ENCODE measurements at regions not wholly inside any gene's neighbourhood (a gene's known extent, or its start where the extent isn't known, plus 50 kb on each side); places are given as distances from the start of the nearest gene placed in this dataset.

DNA sequence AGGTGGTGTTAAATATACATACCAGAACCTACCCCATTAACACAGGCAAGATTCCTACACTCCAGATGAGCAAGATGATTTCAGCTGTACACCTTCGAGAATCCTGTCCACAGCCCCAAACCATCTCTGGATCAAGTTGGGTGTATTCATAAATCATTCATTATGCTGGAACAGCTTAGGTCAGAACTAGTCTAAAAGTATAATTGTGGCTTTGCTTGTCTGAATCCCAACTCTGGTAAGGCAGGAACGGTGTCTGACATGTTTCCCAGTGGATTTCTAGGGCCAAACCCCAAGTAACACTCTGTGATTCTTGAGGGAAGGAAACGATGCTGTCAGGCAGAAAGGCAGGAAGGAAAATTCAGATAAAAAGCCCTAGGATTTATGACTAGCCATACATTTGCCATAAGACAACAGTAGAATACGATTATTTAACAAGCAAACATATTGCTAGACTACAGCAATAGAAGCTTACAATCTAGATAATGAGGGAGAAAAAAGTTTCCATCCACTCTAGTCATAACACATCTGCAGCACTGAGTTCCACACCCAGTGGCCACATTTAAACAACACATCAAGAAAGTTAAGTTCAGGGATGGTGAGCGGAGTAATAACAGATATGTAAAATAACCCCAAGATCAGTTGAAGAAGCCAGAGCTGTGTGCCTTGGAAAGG, 444.8 kb downstream of the RND3 start:
- DNase-seq = no peak

DNA sequence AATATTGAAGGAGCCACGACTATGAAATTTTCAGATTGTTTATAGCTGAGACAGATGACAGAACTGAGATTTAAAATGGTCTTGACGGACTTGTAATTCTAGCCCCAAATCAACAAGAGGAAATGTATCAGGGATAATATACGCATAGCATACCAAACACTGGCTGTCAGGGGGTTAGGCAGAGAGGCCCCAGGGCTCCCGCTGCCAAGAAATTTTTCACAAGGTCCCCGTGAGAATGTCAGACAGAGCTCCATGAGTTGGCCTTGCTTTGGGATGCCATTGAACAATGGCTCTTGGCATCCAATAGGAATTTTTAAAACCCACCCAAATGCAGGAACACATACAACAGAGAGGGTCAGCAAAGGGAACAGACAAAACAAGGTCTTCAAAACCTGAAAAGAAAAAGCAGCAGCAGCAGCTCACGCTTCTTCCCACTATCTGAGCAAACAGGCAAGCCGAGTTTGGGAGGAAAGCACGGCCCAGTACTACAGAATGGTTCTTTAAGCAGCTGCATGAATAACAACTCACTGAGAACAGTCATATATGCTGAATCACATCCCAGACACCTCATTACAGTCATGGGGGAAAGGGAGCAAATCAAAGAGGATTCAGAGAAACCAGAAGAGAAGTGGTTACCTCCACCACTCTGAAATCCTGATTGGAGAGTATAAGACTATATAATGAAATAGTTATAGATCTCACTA, 445.6 kb downstream of the RND3 start:
- DNase-seq = no peak

DNA sequence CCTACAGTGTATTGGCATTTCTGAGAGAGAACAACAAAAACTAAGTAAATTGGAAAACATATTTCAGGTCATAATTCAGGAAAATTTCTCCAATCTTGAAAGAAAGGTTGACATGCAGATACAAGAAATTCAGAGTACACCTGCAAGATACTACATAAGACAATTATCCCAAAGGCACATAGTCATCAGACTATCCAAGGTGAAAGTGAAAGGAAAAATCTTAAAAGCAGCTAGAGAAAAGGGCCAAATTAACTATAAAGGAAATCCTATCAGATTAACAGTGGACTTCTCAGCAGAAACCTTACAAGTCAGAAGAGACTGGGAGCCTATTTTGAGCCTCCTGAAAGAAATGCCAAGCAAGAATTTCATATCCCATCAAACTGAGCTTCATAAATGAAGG, 449.0 kb upstream of the MMADHC start:
- DNase-seq = no peak

DNA sequence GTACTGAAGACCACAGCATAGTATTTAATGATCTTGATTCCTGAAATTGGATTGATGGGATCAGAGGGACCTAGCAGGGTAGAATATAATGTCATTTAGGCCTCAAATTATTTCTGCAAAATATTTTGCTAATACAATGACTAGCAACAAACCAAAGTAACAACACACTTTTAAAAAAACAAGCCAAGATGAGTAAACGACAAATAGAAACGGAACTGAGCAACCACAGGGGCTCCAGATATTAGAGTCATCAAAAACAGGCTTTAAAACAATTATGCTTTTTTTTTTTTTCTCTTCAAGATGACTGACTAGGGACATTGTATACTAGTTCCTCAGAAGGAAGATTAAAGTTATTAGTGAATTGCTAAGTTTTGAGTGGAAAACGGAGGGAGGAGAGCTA, 447.1 kb upstream of the MMADHC start:
- DNase-seq = no peak

DNA sequence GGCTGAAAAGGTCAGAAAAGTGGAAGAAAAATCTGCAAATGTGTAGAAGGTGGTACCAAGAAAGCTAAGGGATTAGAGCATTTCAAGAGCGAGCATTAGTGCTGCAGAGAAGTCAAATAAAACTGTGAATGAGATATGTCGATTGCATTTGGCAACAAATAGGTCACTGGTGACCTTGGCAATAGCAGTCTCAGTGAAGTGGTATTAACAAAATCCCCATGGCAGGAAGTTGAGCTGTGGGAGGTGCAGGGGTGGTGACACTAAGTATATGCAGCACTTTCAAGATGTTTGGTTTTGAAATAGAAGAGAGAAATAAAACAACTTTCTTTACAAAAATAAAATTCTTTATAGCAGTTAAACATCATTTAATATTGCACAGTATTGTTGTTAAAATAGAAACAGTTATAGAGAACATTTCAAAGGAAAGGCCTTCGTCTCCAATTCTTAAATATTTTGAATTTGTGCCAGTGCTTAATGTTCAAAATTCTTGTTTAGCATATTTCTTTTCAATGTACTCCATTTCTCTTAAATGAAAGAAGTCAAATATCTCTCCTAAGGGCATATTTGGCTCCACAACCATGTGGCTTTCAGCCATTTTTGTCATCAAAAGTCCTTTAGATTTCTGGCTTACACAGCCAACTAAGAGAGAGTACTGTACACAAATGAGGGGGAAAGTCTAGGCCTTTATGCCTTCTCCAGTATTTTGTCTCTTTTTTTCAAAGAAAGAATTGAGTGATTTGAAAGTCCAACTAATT, 443.0 kb upstream of the MMADHC start:
- no peak for DNase-seq

DNA sequence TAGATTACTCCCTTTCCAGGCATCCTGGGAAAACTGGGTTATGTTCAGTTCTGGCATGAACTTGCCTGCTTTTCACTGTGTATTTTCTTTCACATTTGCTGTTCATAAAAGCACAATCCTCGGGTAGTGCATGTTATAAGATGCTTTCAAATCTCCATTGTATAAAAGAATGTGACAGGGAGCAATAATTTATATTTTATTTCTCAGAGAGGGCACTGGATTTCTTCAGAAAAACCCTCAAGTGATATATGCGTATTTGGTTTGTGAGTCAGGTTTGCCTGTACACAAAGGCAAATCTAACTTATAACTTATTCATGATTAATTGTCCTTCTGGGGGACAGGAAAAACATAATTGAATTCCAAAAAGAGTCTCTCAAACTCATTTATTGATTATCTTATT, 440.7 kb upstream of the MMADHC start:
- DNase-seq = no peak

DNA sequence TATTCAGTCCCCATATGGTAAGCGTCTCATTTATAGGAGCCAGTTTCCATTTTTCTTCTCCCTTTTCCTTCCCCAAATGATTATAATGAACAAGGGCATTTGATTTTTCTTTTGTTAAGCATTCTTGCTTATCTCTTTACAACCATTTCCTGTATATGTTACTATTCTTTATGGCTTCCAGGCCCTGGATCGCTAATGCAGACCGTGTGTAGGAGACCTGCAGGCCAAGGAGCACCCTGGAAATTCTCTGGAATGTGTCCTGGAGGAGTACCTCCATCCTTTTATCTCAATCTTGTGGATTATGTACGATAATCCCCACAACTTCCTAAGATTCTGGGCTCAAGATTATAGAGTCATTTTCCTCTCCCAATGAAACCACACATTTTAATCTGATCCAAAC, 439.6 kb upstream of the MMADHC start:
- DNase-seq = no peak

DNA sequence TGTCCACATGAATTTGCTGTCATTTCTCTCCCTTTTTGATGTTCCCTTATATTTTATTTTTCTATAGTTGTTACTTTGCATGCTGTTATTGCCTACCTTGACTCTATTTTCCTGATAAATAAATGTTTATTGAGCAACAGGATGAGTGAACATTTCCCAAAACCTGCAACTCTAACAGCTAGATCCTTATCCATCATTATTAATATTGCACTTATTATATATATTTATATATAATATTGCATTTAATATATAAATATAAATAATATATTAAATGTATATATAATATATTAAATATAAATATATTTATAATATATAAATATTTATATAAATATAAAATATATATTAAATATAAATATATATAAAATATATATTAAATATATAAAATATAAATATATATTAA, 436.1 kb upstream of the MMADHC start:
- DNase-seq = no peak

DNA sequence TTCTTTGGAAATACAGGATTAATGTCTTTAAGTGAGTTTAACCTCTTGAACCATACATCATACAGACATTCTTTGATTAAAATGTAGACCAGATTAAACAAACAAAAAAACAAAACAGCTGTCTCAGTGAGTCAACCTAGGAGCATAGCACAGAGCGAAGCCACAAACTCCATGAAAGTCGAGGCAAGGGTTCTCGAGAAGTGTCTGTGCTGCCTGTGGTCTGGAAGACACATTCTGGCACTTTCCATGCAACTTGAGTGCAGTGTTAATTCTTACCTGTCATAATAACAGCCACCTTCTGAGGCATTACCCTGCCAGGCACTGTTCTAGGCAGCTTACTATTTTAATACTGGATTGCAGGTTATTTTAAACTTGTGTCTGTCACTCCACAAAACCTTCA, 435.5 kb upstream of the MMADHC start:
- DNase-seq = no peak

DNA sequence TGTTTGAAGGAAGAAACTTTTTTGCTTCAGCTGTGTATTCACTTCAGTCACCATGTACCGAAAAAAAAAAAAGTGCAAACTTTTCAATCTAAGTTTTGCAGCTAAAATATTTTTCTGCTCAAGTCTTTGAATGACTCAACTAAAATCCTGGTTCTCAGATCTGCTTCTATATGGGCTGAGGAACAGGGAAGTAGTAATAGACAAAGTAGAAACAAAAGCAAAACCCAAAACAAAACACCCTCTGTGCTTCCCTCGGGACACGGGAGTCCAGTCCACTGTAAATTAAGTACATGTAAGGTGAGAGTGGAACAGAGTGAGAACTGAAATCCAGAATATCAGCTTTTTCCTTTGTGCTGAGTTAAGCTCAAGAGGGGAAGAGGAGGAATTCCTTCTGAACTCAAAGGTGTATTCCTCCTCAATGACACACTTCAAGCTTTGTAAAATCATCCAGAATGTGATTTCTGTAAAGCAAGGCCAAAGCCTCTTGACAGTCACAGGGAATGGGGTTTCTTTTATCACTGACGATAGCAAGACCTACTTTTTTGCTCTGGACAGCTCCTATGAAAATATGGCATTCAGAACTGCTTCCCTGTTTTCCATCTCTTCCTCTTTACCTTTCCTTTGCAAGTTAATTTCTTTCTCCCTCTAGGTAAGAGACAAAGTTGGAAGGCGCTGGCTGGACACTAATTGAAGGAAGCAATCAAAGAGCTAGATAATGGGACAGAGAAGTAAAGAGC, 433.5 kb upstream of the MMADHC start:
- DNase-seq = no peak

DNA sequence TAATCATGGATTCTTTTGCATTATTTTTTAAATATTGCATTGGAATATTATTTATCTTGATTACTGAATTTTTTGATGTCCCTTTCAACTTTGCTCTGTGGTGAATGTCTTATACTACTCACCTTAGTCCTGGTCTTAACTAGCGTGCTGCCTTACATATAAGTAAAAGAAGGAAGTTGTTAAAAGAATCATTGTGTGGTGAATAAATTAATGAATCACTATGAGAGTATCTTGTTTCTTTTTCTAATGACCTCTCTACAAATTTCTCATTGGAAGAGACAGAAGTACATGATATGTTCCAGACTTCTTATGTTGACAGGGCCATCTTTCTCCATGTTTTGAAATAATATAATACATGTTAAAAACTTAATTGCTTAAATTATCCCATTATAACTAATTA, 432.6 kb upstream of the MMADHC start:
- no peak for DNase-seq

DNA sequence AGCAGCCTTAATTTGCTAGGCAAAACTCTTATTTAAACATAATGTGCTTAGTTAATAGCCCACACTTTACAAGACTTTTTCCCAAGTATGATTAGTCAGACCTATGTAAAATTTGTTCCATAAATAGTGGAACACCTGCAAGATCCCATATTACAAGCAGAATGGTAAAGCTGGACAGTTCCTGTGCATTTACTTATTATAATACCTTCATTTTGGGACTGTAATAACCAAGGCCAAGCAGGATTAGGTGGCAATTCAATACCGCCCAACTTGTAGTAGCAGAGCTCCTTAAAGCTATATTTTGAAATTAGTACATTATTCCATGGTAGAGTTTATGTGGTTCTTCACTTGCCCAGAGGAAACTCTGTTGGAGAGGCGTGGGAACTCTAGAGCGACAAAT, 431.5 kb upstream of the MMADHC start:
- no peak for DNase-seq

DNA sequence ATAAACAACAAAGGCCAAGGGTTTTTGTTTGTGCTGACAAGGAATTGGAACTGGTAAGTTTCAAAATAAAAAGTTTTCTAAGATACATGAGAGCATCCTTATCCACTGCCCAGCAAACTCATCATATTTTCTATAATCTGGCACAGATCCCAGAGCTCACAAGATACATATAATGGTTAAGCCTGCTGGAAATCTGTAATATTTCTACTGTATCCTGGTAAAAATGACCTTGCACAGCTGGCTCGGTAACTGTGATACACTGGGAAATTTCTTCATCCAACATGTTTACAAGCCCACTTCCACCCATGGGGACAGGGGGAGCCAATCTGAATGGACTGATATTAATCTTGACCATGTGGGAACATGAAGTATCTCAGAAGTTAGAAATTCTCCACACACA, 425.4 kb upstream of the MMADHC start:
- DNase-seq = peak; percentile 55

DNA sequence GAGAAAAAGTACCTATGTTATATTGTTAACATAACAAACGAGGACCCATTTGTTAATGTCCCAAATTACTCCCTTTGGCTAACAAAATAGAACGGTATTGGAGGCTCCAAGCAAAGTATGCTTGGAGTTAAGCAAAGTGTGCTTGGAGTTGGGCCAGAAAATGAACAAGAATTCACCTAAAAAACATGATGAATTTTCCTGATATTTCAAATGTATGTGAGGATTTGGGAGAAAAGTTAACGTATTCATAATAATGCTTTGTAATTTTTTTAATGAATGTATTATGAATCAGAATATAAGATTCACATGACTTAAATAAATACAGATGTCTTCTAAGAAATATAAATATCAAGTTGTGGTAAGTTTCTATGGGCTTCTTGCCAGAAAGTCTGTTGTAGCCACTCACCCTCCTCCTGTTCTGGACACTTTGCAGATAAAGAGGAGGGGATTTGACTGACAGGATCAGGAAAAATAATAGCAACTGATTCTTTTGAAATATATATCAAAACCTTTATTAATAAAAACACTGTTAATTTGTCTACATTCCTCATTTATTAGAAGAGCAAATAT, 423.7 kb upstream of the MMADHC start:
- no peak for DNase-seq

DNA sequence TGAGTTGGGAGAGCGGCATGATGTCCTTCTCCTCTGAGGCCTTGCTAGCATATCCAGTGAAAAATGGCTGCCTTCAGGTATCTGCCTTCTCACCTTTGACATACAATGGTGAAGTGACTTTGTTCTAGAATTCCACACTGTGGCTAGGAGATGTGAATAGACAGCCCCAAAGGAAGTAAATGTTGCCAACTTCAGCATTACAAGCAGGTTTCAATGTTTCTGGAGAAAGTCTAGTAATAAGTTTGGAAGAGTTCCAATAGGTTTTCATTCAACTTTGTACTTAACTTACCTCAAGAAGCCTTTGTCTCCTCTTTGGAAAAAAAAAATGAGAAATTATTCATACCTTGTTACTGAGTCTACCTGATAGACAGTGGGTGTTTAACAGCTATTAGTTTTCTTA, 421.3 kb upstream of the MMADHC start:
- DNase-seq = no peak

DNA sequence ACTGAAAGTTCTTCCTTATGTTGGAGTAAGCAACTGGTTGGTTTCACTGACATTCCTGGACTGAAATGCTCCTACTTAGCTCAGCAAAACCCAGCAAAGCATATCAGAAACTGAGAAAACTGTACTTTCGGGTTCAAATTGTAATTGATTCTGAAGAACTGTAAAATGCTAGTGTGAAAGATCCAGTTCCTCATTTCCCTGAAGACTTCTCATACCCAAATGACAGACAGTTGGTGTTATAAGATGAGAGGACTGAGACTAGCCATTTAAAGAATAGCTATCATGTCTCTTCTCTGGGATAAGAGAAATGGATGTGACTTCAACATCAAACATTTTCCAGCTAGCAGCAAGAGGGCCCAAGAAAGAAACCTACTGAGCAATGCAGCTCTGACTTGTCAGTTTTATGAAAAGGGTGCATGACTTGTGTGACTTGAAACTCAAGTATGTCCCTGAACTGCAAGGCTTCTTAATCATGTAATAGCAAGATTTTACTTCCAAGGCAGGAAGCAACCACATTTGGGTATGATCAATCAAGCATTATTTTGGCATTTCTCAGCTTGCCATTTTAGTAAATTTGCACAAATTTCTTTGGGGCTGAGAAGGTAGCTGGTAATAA, 420.3 kb upstream of the MMADHC start:
- no peak for DNase-seq

DNA sequence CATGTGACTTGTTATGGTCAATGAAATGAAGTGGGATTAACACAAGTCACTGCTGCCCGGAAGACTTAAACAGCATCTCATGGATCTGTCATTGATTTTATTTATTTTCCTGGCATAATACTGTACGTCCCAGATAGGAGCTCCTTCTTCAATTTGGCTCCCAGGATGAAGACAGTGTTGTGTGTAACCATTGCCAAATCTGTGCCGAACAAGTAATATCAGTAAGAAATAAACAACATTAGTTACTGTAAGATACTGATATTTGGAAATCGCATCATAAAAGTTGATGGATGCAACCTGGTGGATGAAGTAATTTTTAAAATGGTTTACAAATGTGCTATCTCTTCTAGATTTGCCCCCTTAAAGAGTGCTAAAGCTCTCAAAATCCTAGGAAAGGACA, 419.0 kb upstream of the MMADHC start:
- no peak for DNase-seq

DNA sequence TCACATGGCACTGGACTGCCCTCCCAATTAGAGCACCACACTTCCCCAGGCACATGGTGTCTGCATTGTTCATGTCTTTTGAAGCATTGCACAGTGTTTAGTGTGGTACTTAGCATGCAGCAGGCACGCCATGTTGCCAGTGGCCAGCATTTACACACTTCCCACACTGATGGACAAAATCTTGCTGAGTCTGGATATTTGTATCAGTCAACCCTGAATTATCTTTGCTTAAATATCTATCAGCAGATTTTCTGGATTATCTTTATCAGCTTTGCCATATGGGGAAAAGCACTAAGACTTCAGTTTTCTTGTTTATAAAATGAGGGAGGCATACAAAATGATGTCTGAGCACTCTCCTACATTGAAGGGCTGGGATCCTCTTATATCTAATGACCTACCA, 416.0 kb upstream of the MMADHC start:
- DNase-seq = no peak

DNA sequence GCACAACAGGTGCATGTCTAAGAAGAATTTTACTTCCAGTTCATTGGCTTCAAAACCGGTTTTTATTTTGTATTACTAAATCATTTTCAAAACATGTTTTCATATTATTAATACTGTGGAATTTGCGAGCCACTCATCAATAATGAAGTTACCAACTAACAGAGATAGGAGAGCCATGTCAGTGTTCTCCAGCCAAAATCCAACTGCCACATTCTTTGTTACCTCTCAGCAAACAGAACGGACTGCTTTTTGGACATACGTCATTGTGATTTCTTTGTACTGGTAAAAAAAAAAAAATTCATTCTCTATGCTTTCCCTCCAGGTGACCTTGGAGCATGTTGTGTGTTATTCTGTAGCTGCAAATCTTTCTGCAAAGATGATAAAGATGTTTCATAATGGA, 414.2 kb upstream of the MMADHC start:
- no peak for DNase-seq

DNA sequence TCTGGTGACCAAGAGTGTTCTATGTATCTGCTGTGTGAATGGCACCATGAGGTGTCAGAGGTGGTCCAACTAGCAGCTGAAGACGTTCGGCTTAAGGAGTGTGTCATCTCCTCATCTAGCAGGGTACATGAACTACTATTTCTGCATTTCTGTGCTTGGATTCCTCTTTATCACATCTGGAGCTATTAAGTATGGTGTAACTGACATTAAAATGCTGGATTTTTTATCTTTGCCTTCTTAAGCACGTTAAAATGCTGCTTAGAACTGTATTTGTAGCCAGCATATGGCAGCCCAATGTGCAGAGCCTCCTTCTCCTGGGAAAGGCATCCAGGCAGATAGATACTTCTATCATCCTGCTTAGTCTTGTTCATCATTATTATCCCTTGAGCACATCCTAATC, 409.3 kb upstream of the MMADHC start:
- no peak for DNase-seq

DNA sequence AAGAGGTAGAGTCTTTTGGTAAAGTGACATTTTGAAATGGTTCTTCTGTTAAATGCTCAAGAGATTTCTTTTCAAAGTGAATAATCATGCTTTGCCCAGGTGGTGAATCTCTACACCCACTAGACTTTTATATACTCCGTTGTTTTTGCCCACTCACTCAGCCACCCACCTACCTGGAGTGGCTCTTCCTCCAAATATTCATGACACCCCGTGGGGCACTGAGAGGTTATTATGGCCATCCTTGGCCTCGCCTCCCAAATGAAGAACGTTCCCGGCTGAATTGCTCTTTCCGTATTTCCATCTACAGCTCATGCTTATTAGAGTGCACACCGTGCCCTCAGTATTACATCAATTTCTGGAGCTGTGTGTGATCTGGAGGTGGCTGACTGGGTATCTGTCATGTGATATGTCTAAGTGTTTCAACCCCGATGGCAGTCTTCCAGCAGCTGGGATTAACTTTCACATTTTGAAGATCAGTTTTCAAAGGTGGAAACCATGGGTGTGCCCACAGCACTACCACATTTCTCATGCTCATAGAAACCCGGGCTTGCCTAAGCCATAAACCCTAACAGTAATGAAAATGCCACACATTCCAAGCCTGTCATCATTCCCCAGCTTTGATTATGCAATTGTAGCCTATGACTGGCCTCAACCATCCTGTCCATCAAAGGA, 406.6 kb upstream of the MMADHC start:
- DNase-seq = peak; percentile 48

DNA sequence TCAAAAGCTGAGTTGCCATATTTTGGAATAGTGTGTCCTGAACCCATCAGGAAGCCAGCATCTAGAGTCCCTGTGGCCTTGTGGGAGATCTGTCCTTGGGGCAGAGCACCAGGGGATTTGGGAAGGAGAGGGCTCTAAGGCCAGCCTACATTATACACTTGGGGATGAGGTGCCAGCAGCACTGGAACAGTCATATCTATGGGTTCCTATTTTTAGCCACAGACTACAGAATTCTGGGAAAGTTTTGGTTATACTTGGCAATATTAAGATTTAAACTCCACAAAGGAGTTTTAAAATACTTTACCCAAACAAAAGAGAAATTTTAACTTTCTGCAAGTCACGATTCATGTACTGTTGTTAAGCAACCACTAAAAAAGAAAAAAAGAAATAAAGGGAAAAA, 405.7 kb upstream of the MMADHC start:
- DNase-seq = no peak
